HL-60 (cell line): ENCODE measurements at regions not wholly inside any gene's neighbourhood (a gene's known extent, or its start where the extent isn't known, plus 50 kb on each side); places are given as distances from the start of the nearest gene placed in this dataset.

Experiments
- DNase-seq, 2 experiments: peaks; one replicate each; pipeline ENCODE4 v3.0.0-alpha.2; 2010 to 2020; ENCODE audit warnings: low read depth in 1 of 2, low spot score in 1 of 2
- H3K27ac ChIP-seq: fragments of 250-450 bp; sonication (Bioruptor Pico); replicated peaks from 2 replicates; pipeline ENCODE4 v1.5.1; 2020; ENCODE audit warnings: mild to moderate bottlenecking, moderate library complexity
- H3K27me3 ChIP-seq: fragments of 250-450 bp; sonication (Bioruptor Pico); 2 replicates; pipeline ENCODE4 v1.5.1; 2021; ENCODE audit warnings: mild to moderate bottlenecking, moderate library complexity; ENCODE audit not compliant: insufficient read depth, poor library complexity, severe bottlenecking
- H3K4me3 ChIP-seq: replicated peaks from 2 replicates; pipeline ENCODE4 v1.5.1; 2011; ENCODE audit warnings: mild to moderate bottlenecking, control low read depth, low read length; ENCODE audit not compliant: insufficient read depth
- GABPA ChIP-seq: IDR thresholded peaks from 2 replicates; pipeline ENCODE4 v1.6.1; 2012; ENCODE audit warnings: low read depth
- POLR2AphosphoS5 ChIP-seq: IDR thresholded peaks from 2 replicates; pipeline ENCODE4 v1.6.1; 2012; ENCODE audit warnings: low read depth
- SPI1 ChIP-seq: IDR thresholded peaks from 2 replicates; pipeline ENCODE4 v1.6.1; 2012; ENCODE audit warnings: low read depth, mild to moderate bottlenecking, borderline replicate concordance
- TF ChIP-seq, protein P1 (sequence below): IDR thresholded peaks from 2 replicates; pipeline ENCODE4 v1.6.1; 2012; ENCODE audit warnings: low read depth; ENCODE audit not compliant: insufficient replicate concordance
- TF ChIP-seq, protein P2 (sequence below): IDR thresholded peaks from one replicate; pipeline ENCODE4 v1.5.1; 2011; ENCODE audit warnings: low read length, control low read depth, inconsistent platforms; ENCODE audit not compliant: insufficient read depth

DNA sequence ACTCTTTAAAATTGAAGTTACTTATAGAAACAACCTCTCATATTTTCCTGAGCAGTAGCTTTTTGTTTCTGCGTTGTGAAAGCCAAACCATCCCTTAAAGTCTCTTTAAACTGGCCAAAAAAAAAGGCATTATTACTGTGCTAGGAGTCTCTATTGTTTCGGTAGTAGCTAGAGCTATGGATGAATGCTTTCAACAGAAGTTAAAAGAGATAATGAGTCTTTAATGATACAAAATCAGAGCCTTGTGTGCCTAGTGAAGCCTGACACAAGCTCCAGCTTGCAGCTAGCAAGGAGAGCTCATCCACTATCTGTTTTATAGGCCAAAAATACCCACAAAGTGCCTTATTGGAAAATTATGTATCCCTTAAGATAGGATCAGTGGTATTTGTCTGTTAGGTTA, 360.4 kb upstream of the CDIN1 start:
- no peak overlapping the region for H3K4me3 ChIP-seq
- H3K27ac ChIP-seq, result no peak overlapping the region
- TF ChIP-seq, protein P1, sequence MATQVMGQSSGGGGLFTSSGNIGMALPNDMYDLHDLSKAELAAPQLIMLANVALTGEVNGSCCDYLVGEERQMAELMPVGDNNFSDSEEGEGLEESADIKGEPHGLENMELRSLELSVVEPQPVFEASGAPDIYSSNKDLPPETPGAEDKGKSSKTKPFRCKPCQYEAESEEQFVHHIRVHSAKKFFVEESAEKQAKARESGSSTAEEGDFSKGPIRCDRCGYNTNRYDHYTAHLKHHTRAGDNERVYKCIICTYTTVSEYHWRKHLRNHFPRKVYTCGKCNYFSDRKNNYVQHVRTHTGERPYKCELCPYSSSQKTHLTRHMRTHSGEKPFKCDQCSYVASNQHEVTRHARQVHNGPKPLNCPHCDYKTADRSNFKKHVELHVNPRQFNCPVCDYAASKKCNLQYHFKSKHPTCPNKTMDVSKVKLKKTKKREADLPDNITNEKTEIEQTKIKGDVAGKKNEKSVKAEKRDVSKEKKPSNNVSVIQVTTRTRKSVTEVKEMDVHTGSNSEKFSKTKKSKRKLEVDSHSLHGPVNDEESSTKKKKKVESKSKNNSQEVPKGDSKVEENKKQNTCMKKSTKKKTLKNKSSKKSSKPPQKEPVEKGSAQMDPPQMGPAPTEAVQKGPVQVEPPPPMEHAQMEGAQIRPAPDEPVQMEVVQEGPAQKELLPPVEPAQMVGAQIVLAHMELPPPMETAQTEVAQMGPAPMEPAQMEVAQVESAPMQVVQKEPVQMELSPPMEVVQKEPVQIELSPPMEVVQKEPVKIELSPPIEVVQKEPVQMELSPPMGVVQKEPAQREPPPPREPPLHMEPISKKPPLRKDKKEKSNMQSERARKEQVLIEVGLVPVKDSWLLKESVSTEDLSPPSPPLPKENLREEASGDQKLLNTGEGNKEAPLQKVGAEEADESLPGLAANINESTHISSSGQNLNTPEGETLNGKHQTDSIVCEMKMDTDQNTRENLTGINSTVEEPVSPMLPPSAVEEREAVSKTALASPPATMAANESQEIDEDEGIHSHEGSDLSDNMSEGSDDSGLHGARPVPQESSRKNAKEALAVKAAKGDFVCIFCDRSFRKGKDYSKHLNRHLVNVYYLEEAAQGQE, result no peak
- TF ChIP-seq POLR2AphosphoS5 (no peak), SPI1 (no peak), GABPA (no peak)
- TF ChIP-seq, protein P2, sequence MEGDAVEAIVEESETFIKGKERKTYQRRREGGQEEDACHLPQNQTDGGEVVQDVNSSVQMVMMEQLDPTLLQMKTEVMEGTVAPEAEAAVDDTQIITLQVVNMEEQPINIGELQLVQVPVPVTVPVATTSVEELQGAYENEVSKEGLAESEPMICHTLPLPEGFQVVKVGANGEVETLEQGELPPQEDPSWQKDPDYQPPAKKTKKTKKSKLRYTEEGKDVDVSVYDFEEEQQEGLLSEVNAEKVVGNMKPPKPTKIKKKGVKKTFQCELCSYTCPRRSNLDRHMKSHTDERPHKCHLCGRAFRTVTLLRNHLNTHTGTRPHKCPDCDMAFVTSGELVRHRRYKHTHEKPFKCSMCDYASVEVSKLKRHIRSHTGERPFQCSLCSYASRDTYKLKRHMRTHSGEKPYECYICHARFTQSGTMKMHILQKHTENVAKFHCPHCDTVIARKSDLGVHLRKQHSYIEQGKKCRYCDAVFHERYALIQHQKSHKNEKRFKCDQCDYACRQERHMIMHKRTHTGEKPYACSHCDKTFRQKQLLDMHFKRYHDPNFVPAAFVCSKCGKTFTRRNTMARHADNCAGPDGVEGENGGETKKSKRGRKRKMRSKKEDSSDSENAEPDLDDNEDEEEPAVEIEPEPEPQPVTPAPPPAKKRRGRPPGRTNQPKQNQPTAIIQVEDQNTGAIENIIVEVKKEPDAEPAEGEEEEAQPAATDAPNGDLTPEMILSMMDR, result no peak
- H3K27me3 ChIP-seq, result peaks cover 2% of the 10 kb centered on the region
- DNase-seq, result no peak

DNA sequence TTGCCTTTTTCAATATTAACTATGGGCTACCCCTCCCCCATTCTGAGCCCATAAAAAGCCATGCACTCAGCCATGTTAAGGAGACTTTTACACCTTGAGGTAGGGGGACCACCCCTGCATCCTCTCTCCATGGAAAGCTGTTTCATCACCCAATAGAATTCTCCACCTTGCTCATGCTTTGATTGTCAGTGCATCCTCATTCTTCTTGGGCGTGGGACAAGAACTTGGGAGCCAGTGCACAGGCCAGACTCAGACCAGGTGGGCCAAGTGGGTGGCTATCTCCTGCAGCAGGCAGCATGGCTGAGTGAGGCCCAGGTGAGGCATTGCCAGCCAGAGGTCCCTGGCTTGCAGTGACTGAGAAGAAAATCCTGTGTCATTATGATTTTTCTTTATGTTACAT, 357.4 kb upstream of the CDIN1 start:
- DNase-seq, result no peak
- no peak overlapping the region for H3K27ac ChIP-seq
- no peaks in the 10 kb centered on the region for H3K27me3 ChIP-seq
- H3K4me3 ChIP-seq, result no peak overlapping the region
- TF ChIP-seq GABPA, result no peak

DNA sequence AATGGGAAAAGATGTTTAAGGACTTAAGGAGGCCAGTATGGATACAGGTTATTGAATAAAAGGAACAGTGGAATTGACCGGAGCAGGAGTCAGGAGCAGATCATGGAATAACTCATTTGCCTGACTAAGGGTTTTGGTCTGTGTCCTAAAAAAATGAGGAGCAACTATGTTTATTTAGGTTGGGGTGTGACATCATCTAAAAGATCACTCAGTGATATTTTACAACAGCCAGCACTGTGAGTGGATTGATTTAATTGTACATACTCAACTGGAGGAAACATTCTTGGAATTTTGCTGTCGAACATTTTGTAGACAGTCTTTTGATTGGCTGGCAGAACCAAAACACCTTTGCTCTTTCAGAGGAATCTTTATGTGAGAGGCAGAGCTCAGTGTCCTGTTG, 348.6 kb upstream of the CDIN1 start:
- Histone ChIP-seq H3K27ac (no peak overlapping the region), H3K27me3 (no peaks in the 10 kb centered on the region), H3K4me3 (no peak overlapping the region)
- DNase-seq, result no peak
- TF ChIP-seq SPI1 (no peak), GABPA (no peak), POLR2AphosphoS5 (no peak)
- TF ChIP-seq, protein P2, result no peak
- TF ChIP-seq, protein P1, result no peak

DNA sequence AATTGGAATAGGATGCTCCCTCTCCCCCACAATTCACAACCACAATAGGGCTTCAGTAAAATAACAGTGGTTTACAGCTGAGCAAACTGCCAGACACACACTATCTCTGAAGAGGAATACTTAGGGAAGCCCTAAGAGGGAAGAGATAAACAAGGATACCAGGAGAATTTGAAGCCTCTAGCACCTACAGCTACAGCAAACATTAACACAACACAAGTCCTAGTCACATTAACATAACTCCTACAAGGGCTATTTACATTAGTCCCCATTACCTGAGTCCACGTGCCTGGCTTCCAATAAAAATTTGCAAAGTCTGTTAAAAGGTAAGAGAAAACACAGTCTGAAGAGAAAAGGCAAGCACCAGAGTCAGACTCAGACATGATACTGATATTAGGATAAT, 346.9 kb upstream of the CDIN1 start:
- H3K4me3 ChIP-seq, result no peak overlapping the region
- no peak overlapping the region for H3K27ac ChIP-seq
- no peaks in the 10 kb centered on the region for H3K27me3 ChIP-seq
- DNase-seq, result no peak
- no peak for TF ChIP-seq GABPA
- TF ChIP-seq, protein P2, result no peak
